Fibroblast of skin of scalp (primary cell): ENCODE measurements at regions not wholly inside any gene's neighbourhood (a gene's known extent, or its start where the extent isn't known, plus 50 kb on each side); places are given as distances from the start of the nearest gene placed in this dataset.
"Not testable (repeated sequence)": the region's sequence is repeated elsewhere in the genome, so short reads cannot be mapped to it uniquely, and the experiment has no call there.

Source experiments
- DNase-seq: peaks from one replicate; pipeline ENCODE4 v3.0.0-alpha.2; 2013

DNA sequence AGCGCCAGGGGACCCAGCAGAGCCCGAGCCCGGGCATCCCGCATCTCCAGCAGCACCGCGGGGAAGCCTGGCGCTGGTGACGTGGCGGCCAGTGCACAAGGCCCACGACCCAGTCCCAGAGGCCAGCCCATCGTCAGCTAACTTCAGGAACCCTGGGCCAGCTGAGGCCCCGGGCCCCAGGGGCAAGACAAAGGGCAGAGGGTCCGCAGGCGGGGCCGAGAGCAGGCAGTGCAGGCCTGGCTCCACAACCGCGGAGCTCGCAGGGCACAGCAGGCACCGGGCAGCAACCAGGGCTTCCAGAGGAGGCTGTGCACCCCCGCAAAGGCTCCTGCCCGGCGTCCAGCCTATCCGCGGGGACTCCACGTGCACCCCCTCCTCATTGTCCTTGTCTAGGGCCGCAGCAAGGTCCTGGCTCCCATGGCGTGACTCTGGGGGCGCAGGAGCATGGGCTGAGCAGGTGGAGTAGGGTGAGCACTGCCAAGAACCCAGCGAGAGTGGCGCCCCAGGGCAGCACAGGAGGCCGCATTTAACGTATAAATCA is 352.5 kb downstream of the KCNJ18 start:
- DNase-seq: not testable (repeated sequence)

DNA sequence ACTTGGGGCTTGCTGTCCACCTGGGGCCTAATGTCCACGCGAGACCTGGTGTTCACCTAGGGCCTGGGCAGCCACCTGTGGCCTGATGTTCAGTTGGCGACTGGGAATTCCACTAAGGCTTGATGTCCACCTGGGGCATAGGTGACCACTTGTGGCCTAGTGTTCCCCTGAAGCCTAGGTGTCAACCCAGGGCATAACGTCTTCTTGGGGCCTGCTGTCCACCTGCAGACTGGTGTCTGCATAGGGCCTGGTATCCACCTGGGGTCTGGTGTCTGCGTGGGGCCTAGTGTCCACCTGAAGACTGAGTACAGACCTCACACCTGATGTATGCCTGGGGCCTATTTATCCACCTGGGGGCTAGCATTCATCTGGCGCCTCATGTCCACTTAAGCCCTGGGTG is 355.2 kb downstream of the KCNJ18 start:
- not testable (repeated sequence) for DNase-seq

DNA sequence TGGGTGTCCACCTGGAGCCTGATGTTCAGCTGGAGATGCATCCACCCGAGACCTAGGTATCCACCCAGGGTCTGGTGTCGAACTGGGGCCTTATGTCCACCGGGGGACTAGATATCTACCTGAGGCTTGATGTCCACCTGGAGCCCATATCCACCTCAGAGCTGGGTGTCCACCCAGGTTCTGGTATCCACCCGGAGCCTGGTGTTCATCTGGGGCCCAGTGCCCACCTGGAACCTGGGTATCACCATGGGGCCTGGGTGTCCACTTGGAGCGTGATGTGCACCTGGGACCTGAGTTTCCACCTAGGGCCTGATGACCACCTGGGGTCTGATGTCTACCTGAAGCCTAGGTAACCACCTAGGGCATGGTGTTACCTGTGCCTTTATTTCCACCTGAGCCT is 355.9 kb downstream of the KCNJ18 start:
- DNase-seq: not testable (repeated sequence)

DNA sequence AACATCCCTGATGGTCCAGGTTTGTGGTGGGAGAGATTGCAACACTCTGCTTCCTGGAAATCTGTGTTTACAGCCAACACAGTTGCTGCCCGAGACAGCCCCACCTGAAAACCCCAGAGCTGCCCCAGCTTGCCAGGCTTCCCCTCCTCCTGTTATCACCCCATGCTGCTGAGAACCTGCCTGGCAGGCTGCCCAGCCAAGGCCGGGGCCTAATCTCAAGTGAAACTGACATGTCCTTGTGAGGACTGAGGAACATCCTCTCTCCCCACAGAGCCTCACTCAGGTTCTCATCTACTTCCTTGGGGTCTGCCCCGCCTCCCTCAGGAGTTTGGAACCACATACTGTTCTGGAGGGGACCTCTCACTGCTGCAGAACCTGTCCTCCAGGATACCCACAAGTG is 358.4 kb downstream of the KCNJ18 start:
- not testable (repeated sequence) for DNase-seq

DNA sequence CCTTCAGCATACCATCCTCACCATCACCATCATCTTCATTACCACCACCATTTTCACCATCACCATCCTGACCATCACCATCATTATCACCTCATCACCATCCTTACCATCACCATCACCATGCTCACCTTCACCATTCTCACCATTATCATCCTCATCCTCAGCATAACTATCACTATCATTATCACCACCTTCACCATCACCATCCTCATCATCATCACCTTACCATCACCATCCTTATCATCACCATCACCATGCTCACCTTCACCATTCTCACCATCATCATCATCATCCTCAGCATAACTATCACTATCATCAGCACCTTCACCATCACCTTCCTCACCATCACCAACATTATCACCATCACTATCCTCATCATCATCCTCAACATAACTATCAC is 360.4 kb downstream of the KCNJ18 start:
- not testable (repeated sequence) for DNase-seq

DNA sequence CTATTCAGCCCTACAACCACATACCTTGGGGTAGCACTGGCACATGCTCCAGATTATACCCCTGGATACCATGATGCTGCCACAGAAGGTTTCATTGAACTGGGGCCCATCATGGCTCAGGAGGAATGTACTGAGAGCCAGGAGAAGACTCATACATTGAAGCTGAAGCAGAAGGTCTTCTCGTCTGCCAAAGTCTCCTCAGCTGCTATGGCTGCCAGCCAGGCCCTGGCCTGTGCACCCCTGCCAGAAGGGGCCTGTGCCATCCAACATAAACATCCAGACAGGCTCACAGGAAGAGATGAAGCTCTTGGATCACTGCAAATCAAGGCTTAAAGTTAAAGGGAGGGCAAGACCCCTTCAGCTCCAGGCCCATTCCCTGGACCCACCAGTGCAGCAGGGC is 364.2 kb downstream of the KCNJ18 start:
- DNase-seq: not testable (repeated sequence)

DNA sequence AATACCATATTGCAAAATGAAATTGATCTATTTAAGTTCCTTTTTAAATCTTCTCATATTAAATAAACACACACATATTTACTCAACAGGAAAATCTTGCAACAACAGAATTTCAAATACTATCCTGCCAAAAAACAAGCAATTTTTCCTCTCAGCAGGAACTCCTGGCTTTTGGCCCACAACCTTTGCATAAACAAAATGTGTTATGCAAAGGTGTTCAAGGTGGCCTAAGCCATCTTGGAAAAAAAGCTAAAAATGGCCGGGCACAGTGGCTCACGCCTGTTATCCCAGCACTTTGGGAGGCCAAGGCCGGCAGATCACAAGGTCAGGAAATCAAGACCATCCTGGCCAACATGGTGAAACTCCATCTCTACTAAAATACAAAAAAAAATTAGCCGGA is 383.6 kb downstream of the KCNJ18 start:
- DNase-seq: not testable (repeated sequence)

DNA sequence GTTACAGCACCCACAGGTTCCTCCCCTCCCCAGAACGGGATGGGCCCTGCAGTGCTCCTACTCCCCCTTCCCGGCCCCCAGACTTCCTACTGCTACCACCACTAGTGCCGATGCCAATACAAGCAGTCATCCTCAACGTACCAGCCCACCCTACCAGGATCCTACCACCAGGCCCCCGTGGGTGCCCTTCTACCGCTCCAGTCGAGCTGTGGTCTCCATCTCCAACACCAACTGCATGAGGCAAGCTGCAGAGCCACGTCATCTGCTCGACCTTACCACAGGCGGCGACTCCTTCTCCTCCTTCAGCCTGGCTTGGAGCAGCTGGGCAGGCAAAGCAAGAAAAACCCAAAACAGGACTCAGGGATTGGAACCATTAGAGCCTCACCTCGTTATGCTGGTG is 396.3 kb downstream of the KCNJ18 start:
- not testable (repeated sequence) for DNase-seq

DNA sequence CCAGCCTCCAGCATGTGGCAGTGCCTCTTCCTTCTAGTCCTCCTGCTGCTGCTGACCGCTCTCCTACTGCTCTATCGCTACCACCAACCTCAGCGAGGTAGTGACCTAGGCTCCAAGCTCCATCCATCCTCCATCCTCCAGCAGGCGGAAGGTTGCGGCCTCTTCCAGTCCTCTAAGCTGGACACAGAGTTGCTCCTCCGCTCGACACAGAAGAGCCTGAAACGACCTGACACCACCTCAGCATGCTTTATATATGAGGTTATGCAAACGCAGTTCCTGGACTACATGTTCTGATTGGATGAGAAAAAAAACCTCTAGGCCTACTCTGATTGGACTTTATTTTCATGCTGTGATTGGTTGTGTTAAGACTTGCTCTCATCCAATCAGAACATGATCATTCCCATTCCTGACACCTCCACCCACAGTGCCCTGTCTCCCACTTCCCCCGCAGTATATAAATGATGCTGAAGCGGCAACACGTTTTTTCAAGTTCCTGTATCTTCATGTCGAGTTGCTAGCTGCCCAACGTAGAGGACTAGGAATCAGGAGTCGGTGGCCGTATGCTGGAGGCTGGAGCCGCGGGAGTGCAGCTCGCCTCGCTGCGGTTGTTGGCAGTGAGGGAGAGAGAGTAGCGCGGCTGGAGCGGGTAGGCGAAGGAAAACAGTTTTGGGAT is 398.1 kb downstream of the KCNJ18 start:
- DNase-seq: no peak

DNA sequence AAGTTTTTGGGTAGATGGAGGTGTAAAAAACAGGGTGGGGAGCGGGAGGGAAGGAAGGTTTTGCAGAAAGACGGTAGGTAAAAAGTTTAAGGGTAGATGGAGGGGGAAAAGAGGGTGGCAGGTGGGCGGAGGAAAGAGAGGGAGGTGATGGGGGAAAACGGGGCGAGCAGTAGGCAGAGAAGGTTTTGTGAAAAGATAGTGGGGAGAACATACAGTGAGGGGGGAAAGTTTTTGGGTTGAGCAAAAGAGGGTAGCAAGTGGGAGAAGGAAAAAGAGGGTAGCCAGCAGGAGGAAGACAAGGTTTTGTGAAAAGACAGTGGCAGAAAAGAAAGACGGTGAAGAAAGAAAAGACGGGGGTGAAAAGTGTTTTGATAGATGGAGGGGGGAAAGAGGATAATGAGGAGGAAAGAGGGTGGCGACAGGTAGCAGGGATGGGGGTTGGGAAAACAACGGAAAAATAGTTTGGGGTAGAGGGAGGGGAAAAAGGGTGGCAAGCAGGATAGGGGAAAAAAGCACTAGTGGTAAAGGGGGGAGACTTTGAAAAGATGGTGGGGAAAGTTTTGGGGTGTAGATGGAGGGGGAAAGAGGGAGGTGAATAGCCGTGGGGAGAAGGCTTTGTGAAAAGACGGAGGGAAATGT is 398.8 kb downstream of the KCNJ18 start:
- not testable (repeated sequence) for DNase-seq

DNA sequence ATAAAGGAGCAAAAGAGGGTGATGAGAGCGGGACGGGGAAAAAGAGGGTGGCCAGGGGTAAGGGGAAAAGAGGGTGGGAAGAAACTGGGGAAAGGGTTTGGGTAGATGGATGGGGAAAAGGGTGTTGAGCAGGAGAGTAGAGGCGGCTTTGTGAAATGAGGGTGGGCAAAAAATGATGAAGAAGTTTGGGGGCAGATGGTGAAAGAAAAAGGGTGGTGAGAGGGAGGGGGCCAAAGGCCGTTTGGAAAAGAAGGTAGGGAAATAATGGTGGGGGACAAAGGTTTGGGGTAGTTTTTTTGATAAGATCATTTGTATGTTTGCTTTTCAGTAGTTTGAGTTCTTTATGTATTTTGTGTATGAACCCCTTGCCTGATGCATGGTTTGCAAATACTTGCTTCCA is 399.5 kb downstream of the KCNJ18 start:
- not testable (repeated sequence) for DNase-seq

DNA sequence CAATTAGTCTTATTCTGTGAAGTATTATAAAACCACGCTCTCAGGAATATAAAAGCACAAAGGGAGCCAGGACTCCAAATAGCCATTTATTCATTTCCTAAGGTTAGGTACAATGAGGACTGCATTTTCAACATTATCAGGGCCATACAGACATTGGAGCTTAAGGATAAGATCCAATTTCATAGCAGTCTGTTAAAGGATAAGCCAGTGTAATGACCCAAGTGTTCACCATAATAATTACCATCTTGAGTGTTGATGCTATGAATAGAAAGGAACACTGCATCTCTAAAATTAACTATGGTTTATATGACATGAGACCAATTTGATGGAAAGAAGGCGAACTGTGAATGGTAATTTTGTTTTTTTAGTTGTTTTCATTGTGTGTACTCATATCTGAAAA is 403.1 kb downstream of the KCNJ18 start:
- DNase-seq: not testable (repeated sequence)

DNA sequence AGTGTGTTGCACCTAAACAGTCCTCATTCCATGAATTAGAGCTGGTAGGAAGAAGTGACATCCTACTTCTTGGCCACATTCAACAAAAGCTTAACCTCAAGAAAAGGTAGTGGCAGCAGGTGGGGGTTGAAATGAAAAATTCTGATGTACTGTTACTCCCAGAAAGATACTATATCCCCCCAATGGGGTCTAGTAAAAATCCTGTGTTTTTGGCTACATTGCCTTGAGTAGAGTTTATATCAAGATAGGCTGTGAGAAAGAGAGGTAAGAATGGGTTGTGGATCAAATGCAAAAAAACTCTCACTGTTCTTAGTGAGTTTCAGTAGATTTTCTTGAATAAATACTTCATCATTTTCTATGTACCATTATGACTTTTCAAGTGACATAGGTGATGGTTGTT is 407.3 kb downstream of the KCNJ18 start:
- not testable (repeated sequence) for DNase-seq

DNA sequence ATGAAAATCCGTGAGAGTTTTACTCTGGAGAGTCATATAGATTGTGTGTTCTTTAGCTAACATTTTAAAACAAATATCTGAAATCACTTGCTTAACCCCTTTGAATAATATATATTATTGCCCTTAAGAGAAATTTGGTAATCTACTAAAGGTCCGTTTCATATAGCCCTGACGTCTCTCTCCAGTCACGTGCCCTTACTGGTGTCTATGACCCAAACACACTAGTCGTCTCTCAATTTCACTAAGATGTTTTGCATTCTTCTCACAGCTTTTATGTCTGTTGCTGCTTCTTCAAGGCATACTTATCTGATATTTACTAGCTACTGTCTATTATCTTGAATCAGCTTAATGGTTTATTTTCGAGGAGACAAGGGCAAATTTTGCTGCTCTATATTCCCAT is 409.9 kb downstream of the KCNJ18 start:
- no peak for DNase-seq

DNA sequence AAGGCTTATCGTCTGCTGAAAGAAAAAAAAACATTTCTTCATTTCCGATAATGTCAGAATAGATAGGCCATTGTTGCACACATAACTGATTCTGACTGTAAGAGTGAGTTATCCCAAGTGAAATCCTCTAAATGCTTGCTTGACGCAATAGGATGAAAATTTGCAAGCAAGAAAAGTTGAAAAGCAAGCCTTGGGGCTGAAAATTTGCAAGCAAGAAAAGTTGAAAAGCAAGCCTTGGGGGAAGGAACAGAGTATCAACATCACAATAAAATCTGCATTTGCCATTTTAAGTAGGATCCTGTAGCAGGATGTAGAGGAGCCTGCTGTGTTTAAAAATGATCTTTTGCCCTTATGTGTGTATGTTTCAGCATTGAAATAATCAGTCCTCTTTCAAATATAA is 424.4 kb downstream of the KCNJ18 start:
- DNase-seq: not testable (repeated sequence)

DNA sequence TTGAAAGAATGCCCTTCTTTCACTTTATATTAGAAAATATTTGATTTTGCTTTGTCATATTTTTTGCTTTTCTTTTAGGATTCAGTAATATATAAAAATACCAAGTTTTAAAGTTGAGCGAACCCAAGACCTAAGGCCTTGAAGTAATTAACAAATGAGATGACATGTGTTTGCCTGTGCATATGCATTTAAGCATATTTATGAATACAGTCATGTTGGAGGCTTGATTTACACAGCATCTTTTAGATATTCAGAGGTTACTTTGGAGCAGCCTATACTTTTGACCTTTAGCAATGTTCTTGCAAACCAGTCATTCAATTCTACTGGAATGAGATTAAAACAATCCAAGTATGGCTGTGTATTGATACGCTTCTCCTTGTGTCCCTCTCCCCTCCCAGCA is 425.1 kb downstream of the KCNJ18 start:
- not testable (repeated sequence) for DNase-seq

DNA sequence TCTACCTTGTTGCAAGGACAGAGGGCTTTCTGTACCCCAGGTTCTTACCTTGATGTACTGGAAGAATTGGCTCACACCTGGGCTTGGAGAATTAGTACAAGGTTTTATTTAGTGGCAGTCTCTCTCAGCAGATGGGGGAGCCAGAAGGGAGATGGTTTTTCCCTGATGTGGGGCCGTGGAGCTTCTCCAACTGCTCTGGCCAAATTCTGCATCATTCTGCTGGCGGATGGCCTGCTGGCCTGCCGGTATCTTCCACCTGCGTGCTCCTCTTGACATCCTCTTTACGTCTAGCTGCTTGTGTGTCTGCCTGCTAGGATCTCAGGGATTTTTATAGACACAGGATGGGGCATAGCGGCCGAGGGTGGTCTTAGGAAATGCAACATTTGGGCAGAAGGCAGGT is 426.7 kb downstream of the KCNJ18 start:
- DNase-seq: not testable (repeated sequence)

DNA sequence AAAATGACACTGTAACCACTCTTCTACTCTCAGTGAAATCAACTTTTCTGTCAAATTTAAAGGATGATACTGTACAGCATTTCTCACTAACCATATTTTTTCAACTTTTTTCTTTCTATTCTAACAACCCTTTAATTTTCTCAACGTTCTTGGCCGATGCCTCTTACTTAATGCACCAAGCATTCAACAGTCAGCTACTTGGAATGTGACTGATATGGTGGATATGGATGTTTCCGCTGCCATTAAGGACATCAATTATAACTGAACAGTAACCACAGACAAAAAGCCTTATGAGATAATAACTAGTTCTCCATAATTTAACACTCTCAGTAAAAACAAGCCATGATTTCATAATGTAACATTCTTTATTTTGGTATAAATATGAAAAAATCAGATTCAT is 427.4 kb downstream of the KCNJ18 start:
- DNase-seq: not testable (repeated sequence)

DNA sequence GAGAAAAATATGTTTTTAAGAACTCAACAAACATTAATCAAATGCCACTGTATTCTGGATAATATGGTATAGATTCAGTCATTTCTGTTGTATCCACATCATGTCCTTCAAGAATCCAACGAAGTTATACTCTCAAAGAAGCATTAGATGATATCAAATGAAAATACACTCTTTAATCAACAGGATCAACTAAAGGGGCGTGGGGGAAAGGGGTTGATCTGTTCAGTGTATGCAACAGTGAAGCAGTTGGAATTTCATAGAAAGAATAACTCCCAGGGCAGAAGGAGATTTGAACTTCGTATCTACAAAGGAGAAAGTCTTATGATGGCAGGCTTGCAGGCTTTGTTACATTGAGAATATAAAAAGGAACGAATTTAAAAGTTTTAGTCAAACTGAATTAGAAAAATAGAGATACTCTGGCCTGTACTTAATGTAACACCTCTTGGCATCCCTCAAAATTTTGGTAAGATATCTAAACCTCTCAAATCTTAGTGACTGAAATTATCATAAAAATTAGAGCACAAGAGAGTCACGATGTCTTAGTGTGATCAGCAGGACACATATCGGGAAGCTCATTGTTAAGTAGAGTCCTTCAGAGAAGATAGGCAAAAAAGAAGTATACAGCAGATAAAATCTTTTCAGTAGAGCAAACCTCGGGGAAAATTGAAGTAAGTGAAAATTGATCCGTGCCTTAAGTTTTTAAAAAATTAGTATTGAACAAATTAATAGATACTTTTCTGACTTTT is 431.4 kb downstream of the KCNJ18 start:
- DNase-seq: no peak

DNA sequence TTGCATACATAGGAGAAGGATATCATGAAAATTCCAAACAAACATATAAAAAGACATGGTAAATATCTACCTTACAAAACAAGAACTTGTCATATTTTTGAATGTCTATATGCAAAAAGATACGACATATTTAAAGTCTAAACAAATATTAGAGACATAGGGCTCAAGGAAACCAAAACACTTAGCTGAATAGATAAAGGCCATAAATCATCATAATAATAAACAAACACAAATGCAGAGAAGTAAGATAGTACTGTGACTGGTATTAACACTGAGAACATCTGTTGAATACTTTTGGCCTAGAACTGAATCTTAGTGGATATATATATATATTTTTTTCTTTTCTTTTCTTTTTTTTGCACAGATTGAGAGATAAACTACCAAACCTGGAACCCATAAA is 435.8 kb downstream of the KCNJ18 start:
- no peak for DNase-seq

DNA sequence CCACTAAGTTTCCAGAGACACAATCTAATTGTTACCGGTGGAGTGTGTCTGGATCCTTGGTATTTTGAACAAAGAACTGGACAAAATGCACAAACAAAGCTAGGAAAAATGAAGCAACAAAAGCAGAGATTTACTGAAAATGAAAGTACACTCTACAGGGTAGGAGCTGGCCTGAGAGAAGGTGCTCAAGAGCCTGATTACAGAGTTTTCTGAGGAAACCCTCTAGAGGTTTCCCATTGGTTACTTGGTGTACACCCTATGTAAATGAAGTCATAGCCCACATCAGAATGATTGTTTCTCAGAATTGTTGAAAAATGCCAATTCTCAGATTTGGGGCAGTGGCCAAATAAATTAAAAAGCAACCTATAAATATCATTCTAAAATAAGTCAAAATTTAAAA is 436.4 kb downstream of the KCNJ18 start:
- no peak for DNase-seq

DNA sequence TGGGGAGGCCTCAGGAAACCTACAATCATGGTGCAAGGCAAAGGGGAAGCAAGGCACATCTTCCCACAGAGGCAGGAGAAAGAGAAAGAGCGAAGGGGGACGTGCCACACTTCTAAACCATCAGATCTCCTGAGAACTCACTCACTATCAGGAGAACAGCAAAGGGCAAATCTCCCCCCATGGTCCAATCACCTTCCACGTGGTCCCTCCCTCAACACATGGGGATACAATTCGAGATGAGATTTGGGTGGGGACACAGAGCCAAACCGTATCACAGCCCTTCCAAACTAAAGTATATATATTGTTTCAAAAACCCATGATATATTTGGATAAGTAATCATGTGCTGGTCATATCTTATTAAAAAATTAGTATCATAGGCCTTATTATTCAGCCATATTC is 437.6 kb downstream of the KCNJ18 start:
- not testable (repeated sequence) for DNase-seq

DNA sequence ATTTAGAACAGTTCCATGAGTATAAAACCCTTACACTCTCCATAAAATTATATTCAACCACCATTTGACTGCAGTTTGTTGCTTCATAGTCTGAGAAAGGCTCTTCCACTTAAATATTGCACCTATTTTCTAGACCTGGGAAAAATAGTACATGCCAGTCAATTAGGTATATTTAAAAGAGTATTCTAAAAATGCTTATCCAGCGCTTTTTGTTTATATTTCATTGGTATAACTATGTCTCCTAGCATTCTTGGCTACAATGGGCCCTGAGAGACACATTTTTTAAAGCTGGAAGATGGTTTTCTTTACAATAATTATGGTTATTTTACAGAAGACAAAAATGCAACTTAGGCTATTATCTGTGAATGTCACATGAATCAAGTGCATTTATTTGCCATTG is 439.4 kb downstream of the KCNJ18 start:
- no peak for DNase-seq
